NCI-H2196 (cell line): ENCODE measurements at regions not wholly inside any gene's neighbourhood (a gene's known extent, or its start where the extent isn't known, plus 50 kb on each side); places are given as distances from the start of the nearest gene placed in this dataset.

Experiments
- DNase-seq: peaks from one replicate; lab custom pipeline; 2025; ENCODE audit not compliant: unreplicated experiment; lab: John Stamatoyannopoulos, UW

- DNase-seq: no peak
Measured at GRCh38 chr4:177692907-177693306, 250.7 kb upstream of the AGA start.

DNA sequence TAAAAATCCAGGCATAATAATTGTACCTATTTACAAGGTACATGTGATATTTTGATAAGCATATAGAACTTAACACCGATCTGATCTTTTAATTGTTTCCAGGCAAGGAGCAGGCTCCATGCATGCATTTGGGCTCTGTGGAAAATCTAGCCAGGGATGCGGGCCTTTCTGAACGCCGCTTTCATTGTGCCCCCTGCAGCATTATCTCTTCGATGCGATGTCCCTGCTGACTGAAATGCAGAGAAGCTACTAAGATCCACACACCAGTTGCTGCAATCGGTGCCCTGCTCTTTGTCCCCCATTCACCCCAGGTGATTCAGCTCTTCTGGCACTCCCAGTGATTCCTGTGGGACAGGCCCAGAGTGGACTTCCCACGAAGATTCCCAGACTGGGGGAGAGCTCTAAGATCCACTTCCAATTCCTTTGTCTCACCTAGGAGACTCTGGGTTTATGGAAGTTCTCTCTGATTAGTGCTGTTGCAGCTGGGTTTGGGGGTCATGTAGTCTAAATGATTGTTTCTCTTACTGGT, 254.3 kb upstream of the AGA start:
- DNase-seq: no peak

- no peak for DNase-seq
Measured at GRCh38 chr4:177699365-177700213, 257.4 kb upstream of the AGA start.

DNA sequence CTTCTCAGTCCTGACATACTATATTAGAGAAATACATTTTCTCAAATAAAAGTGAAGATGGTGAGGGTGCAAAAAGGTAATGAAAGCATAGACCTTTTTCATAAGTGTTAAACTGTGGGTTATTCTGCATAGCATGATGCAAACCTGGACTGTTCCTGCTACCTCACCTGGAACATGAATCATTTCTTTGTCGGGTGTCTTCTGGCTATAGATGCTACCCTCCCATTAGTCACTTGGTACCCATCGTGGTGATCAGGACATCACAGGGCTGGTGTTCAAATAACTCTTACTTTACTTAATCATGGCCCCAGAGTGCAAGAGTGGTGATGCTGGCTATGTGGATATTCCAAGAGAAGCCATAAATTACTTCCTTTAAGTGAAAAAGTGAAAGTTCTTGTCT, 264.7 kb upstream of the AGA start:
- DNase-seq: no peak

GRCh38 chr4:177713454-177713853, 271.2 kb upstream of the AGA start:
- DNase-seq: no peak

DNA sequence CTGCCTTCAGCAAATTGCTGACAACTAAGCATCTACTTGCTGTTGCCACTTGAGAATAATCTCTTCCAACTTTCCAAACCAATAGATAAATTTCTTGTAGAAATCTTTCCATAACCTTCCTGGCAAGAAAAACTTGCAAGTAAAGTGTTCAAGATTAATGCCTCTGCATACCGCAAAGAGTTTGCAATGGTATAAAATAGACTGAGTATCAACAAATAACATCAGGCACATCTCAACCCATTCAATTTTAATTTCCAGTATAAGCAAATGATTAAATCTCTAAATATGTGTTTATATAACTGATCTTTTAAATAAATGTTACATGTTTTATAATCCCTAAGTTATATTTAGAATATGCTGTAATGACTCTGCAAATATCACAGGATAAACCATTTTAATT, 275.2 kb upstream of the AGA start:
- no peak for DNase-seq

DNA sequence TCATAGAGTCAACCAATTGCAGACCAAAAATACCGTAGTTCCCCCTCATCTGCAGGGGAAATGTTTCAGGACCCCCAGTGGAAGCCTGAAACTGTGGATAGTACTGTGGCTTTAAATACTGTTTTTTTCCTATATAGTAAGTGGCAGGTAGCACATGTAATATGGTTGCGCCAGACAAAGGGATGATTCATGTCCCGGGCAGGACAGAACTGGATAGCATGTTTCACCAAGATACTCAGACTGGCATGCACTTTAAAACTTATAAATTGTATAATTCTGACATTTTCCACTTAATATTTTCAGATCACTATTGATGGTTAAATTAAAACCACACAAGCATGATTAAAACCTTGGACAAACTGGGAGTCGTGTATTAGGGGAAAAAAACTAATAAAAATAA, 276.3 kb upstream of the AGA start:
- DNase-seq: no peak

GRCh38 chr4:177726111-177726510, 283.9 kb upstream of the AGA start:
- no peak for DNase-seq

DNA sequence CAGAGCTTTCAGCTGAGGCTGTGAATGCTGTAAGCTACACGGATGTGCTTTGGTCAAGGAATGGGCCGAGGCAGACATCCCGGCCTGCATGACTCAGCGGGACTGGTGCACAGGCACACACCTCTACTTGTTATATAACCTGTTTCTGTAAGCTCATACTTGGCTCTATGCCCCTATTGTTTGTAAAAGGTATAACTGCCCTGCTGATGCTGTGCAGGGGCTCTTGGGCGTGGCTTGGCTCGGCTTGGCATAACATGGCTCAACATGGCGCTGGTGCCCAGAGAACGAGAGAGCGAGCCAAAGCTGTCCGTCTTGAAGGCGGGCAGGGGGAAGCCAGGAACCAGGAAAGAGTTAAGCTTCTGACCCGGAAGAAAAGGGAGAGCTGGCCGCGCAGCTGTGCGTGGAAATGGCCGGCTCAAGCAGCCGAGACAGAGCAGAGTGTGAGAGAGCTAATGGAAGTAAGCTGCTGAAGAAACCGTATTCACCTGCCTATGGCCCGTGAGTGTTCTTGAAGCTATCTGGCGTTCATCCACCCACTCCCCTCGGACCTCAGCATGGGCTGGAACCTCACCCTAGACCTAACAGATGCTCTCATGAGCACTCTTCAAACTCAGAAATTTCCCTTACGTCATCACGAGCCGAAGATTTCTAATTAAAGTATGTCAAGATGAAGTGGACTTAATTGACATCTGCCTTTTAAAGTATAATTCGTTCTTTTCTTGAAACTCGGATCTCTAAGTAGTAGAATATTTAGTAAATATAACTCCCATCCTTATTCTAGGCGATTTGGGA, 286.3 kb upstream of the AGA start:
- DNase-seq: no peak

GRCh38 chr4:177729681-177730080, 287.4 kb upstream of the AGA start:
- DNase-seq: no peak

DNA sequence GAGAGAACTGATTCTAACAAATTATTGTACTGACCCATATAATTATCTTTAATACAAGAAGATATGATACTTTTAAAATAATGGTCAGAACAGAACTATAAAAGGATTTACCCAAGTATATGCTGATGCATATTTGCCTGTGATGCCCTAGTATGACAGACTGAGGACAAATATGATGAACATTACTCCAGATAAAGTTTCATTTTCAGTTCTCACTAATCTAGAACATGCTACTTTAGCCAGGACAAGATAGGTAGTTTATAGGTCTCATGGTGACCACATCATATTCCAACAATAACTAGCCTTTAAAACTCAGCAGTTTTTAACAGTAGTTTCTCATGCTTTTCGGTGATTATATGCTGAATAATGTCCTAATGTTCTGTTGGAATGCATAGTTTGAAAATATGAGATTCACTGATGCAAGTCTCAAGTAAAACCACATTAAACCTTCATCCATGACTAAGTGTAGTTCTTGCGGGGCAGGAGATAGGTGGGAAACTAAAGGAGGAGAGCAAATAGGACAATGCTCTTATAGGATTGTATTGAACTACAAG, 295.2 kb upstream of the AGA start:
- no peak for DNase-seq

- DNase-seq: no peak
Measured at GRCh38 chr4:177740563-177740962, 298.3 kb upstream of the AGA start.

- DNase-seq: no peak
Measured at GRCh38 chr4:177759729-177760128, 317.5 kb upstream of the AGA start.

- DNase-seq: no peak
Measured at GRCh38 chr4:177761692-177762091, 319.5 kb upstream of the AGA start.

- DNase-seq: no peak
Measured at GRCh38 chr4:177769155-177769554, 326.9 kb upstream of the AGA start.

- no peak for DNase-seq
Measured at GRCh38 chr4:177770776-177771175, 328.5 kb upstream of the AGA start.

- DNase-seq: no peak
Measured at GRCh38 chr4:177771645-177772044, 329.4 kb upstream of the AGA start.

- DNase-seq: no peak
Measured at GRCh38 chr4:177778623-177779022, 336.4 kb upstream of the AGA start.

- DNase-seq: no peak
Measured at GRCh38 chr4:177785000-177785399, 342.8 kb upstream of the AGA start.

GRCh38 chr4:177789610-177790009, 347.4 kb upstream of the AGA start:
- no peak for DNase-seq

GRCh38 chr4:177791188-177791587, 349.0 kb upstream of the AGA start:
- no peak for DNase-seq

GRCh38 chr4:177796841-177797240, 354.6 kb upstream of the AGA start:
- DNase-seq: no peak
